ENCODE measurements at regions not wholly inside any gene's neighbourhood (a gene's known extent, or its start where the extent isn't known, plus 50 kb on each side); places are given as distances from the start of the nearest gene placed in this dataset.

GRCh38 chr16:85281181-85281580 lies 168.9 kb upstream of the CIBAR2 start:
- Mint-ChIP-seq H3K27ac (no peak overlapping the region), H3K36me3 (no peaks in the 10 kb centered on the region), H3K9me3 (no peaks in the 10 kb centered on the region), H3K27me3 (ENCODE audit: low read depth in 3 of 3) (peaks cover 0 to 5% (median 2%) of the 10 kb centered on the region in 3 donors), H3K4me3 (no peak overlapping the region), H3K4me1 (no peaks in the 10 kb centered on the region)
- Histone ChIP-seq H3K36me3 (replicated peaks in 1 of 2; ENCODE audit: control insufficient read depth in 1 of 2, insufficient read depth in 2 of 2, low read length in 2 of 2) (no peaks in the 10 kb centered on the region), H3K27ac (ENCODE audit: low read depth in 1 of 2, low read length in 2 of 2) (no peak overlapping the region), H3K27me3 (ENCODE audit: control insufficient read depth in 2 of 2, insufficient read depth in 2 of 2, low read length in 2 of 2) (no peaks in the 10 kb centered on the region), H4K20me1 (ENCODE audit: insufficient read depth, low read length) (no peaks in the 10 kb centered on the region), H2AFZ (ENCODE audit: insufficient read depth, low read depth, low read length, poor library complexity, severe bottlenecking) (no peak overlapping the region), H3K4me2 (replicated peaks; ENCODE audit: extremely low read depth, low read length, poor library complexity, severe bottlenecking) (no peak overlapping the region), H3K4me1 (ENCODE audit: control insufficient read depth in 1 of 2, insufficient read depth in 2 of 2, low read length in 2 of 2) (no peaks in the 10 kb centered on the region), H3K9ac (ENCODE audit: insufficient read depth, low read length, poor library complexity, severe bottlenecking) (no peak overlapping the region), H3K4me3 (replicated peaks in 1 of 3; ENCODE audit: low read depth in 2 of 3, low read length in 3 of 3) (no peak overlapping the region), H3K79me2 (ENCODE audit: insufficient read depth, low read length) (no peaks in the 10 kb centered on the region), H3K9me3 (replicated peaks in 1 of 2; ENCODE audit: control insufficient read depth in 1 of 2, insufficient read depth in 1 of 2, low read length in 2 of 2) (no peaks in the 10 kb centered on the region)
- whole genome bisulfite sequencing (ENCODE audit: insufficient coverage) = 100% methylated on average over 1 of the region's 9 CpGs
- no peak for DNase-seq
- TF ChIP-seq CTCF (IDR thresholded peaks at IDR 0.05) = no peak
- intact Hi-C loops (cut with micrococcal nuclease) = no loop called here

GRCh38 chr16:85282842-85283241 lies 170.6 kb upstream of the CIBAR2 start:
- no peak overlapping the region for H3K27ac Mint-ChIP-seq
- no peaks in the 10 kb centered on the region for H3K4me1 ChIP-seq (ENCODE audit: control insufficient read depth in 1 of 2, insufficient read depth in 2 of 2, low read length in 2 of 2)
- no peaks in the 10 kb centered on the region for H3K79me2 ChIP-seq (ENCODE audit: insufficient read depth, low read length)
- no peak for DNase-seq
- H2AFZ ChIP-seq (ENCODE audit: insufficient read depth, low read depth, low read length, poor library complexity, severe bottlenecking) = no peak overlapping the region
- H3K4me1 Mint-ChIP-seq = no peaks in the 10 kb centered on the region
- peaks cover 0 to 4% (median 2%) of the 10 kb centered on the region in 3 donors for H3K27me3 Mint-ChIP-seq (ENCODE audit: low read depth in 3 of 3)
- H3K36me3 ChIP-seq (replicated peaks in 1 of 2; ENCODE audit: control insufficient read depth in 1 of 2, insufficient read depth in 2 of 2, low read length in 2 of 2) = no peaks in the 10 kb centered on the region
- H4K20me1 ChIP-seq (ENCODE audit: insufficient read depth, low read length) = no peaks in the 10 kb centered on the region
- H3K9me3 Mint-ChIP-seq = no peaks in the 10 kb centered on the region
- no peaks in the 10 kb centered on the region for H3K27me3 ChIP-seq (ENCODE audit: control insufficient read depth in 2 of 2, insufficient read depth in 2 of 2, low read length in 2 of 2)
- no peak overlapping the region for H3K4me2 ChIP-seq (replicated peaks; ENCODE audit: extremely low read depth, low read length, poor library complexity, severe bottlenecking)
- WGBS (ENCODE audit: insufficient coverage) = 75% methylated on average over 8 of the region's 8 CpGs
- intact Hi-C loops (cut with micrococcal nuclease) = no loop called here
- H3K4me3 Mint-ChIP-seq = no peak overlapping the region
- H3K9ac ChIP-seq (ENCODE audit: insufficient read depth, low read length, poor library complexity, severe bottlenecking) = no peak overlapping the region
- no peaks in the 10 kb centered on the region for H3K36me3 Mint-ChIP-seq
- H3K27ac ChIP-seq (ENCODE audit: low read depth in 1 of 2, low read length in 2 of 2) = no peak overlapping the region
- no peak for TF ChIP-seq CTCF (IDR thresholded peaks at IDR 0.05)
- H3K9me3 ChIP-seq (replicated peaks in 1 of 2; ENCODE audit: control insufficient read depth in 1 of 2, insufficient read depth in 1 of 2, low read length in 2 of 2) = no peaks in the 10 kb centered on the region
- H3K4me3 ChIP-seq (replicated peaks in 1 of 3; ENCODE audit: low read depth in 2 of 3, low read length in 3 of 3) = no peak overlapping the region

Measured in CD14-positive monocyte (primary cell).